Central memory CD4-positive, alpha-beta T cell (primary cell): ENCODE measurements at regions not wholly inside any gene's neighbourhood (a gene's known extent, or its start where the extent isn't known, plus 50 kb on each side); places are given as distances from the start of the nearest gene placed in this dataset.

Experiments
- DNase-seq: peaks from one replicate; pipeline ENCODE4 v3.0.0; 2022

DNA sequence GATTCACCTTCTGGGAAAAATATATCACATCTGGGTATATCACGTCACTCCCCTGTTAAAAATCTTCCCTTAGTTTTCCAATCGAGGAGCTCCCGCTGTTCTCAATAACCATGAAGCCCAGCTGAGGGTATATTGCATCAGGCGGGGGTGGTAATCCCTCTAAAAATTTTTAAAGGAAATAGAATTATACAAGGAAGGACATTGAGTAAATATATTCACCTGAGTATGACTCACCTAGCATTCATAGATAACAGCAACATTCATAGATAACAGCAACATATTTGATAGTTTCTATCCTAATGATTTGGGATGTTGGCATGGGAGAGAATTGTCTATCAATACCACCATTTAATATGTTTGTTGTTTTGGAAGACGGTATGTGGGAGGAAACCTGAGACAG lies 473.6 kb downstream of the RMST start:
- no peak for DNase-seq

GRCh38 chr12:97938031-97938430 lies 475.4 kb downstream of the RMST start:
- DNase-seq, result no peak

GRCh38 chr12:97939156-97939555 lies 476.6 kb downstream of the RMST start:
- no peak for DNase-seq

GRCh38 chr12:97940105-97940504 lies 477.5 kb downstream of the RMST start:
- no peak for DNase-seq

DNA sequence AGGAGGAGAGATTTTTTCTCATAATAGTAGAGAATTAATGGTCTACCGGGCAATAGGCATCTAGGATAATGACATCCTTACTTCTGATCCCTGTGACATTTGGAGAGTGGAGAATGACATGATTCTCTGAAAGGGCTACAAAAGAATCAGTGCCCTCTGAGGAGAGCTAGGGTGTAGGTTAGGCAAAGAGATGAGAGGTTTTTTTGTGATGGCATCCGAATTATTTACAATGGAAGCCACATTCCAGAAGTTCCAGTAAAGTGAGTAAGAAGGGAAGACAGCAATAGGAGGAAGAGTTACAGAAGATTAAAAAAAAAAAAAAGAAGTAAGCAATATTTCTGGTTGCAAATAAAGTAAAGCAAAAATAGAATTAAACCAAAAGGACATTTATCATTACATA lies 478.0 kb downstream of the RMST start:
- DNase-seq, result no peak

DNA sequence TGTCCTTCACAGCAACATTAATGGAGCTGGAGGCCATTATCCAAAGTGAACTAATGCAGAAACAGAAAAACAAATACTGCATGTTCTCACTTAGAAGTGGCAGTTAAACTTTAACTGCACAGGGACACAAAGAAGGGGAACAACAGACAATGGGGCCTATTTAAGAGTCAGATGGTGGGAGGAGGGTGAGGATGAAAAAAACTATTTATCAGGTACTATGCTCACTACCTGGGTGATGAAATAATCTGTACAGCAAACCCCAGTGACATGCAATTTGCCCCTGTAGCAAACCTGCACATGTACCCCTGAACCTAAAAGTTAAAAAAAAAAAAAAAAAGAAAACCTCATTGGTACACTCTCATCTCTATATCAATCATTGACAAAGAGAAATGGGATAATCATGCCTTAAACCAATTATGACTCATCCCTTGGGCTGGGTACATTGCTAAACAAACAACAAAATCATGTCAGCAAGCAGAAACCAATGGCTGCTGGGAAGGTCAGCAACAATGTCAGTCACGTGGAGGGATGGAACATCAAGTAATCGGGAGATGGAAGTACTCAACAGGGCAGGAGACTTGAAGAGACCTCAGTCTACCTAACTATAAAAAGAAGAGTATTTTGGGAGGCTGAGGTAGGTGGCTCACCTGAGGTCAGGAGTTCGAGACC lies 479.2 kb downstream of the RMST start:
- DNase-seq, result no peak

GRCh38 chr12:97943359-97943758 lies 480.8 kb downstream of the RMST start:
- no peak for DNase-seq

DNA sequence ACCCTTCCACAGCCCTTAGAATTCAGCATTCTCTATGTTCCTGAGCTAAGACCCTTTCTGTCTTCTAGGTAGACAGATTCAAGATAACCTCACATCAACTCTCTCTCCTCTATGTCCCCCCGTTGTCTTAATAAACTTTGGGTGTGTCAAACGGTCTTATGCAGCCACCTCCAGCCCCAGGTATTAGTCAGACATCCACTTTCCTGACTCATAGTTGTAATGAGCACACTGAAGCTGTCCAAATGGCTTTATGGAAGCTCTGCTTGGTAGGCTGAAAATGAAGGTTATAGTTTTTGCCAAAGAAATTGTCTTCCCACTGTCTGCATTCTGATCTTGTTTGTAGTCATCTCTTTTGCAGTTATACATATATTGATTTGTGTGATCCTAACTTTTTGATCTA lies 482.0 kb downstream of the RMST start:
- DNase-seq, result no peak

DNA sequence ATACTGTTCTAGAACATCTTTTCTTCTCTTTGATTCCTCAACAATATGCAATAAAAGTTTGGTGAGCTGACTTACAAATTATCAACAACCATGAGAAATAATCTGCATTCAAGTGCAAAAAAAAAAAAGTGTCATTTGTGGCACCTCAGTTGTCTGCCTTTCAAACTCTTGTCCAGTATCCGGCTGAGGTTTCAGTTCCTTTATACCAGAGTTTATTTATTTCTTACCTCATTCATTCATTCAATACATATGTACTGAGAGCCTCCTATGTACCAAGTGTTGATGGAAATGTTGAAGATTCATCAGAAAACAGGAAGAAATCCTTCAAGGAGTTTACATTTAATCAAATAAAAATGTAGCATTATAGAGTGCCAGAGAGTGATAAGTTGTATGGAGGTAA lies 484.1 kb downstream of the RMST start:
- no peak for DNase-seq

DNA sequence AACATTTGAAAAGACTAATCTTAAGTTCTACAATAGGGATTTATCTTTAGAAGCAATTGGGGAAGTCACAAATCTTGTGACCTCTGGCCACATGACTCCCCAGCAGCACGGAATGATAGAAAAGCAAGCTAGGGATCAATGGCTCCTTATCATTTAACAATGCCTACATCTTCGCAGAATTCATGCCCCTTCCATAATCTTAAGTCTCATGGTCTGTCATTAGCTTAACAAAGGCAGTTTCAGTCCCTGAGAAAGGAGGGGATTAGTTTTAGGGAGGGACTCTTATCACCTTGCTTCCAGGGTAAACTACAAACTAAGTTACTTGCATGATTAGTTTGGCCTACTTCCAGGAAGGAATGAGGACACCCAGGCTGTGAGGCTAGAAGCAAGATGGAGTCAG lies 486.0 kb downstream of the RMST start:
- DNase-seq, result no peak

- DNase-seq, result no peak
These were observed 488.6 kb downstream of the RMST start for GRCh38 chr12:97951239-97951638.

DNA sequence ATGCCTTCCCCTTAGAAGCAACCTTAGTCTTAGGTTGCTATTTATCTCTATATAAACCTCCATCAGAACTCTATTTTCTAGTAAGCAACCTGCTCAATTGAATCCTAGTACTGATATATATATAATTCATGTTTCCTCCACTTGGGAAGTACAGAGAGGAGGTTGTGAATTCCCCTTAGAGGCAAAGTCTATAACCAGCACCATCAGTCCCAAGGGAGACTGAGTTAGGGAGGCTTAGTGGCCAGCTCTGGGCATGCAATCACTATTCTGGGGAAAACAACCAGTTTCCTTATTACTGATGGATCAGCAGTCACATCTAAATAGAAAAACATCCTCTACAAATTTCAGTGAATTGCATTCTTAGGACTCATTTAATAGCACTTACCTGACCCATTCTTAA lies 489.1 kb downstream of the RMST start:
- no peak for DNase-seq

DNA sequence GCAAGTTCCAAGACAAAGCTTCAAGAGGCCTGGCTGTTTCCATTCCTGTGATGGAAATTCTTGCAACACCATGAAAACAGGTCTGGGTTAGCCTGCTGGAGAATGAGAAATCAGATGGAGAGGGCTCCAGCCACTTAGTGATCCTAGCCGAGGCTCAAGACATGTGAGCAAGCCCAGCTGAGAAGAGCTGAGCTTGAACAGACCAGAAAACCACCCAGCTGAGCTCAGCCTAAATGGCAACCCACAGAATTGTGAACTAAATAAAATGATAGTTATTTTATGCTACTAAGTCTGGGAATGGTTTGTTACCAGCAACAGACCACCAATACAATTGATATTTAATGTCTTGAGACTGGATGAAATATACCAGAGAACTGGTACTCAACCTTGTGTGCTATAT lies 494.5 kb downstream of the RMST start:
- no peak for DNase-seq

- no peak for DNase-seq
These were observed 497.6 kb downstream of the RMST start for GRCh38 chr12:97960225-97960624.

- no peak for DNase-seq
These were observed 498.4 kb downstream of the RMST start for GRCh38 chr12:97960741-97961608.

DNA sequence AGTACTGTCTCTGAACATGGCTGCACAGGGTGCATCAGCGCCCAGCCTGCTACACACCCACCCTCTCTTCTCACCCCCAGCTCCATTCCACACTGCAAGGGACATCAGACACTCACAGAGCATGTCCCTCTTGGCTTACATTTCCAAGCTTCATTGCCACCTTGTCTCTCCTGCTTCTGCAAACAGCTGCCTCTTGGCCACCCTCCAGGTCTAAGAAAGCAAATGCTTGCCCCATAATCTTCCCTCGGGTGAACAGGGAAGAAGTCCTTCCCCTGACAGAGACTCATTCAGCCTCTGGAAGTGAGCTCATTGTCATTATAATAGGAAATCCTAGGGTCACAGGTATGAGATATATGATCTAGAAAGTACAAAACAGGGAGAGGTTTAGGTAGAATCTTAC lies 505.2 kb downstream of the RMST start:
- no peak for DNase-seq

- DNase-seq, result no peak
These were observed 506.1 kb downstream of the RMST start for GRCh38 chr12:97968641-97969197.

DNA sequence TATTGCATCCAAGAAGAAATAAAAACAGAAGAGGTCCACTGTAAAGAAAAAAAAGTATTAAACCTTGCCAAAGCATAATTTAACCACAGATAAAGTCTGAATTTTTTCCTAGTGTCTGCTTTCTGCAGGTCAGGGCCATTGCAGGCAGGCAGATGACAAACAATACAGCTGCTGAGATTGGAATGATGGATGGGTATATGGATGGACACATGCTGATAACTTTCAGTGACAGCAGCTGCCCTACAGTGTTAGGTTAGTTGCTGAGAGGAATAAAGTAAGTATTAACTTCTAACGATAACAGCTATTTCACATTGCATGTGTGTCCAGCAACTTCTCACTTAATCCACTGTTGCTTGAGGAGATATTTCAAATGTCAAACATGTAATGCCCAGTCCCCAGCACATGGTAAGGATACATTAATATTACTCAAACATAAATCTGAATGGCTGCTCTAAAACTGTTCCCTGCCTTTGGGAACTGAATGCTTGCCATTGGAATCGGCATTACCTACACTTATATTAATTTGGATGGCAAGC lies 515.3 kb downstream of the RMST start:
- no peak for DNase-seq

DNA sequence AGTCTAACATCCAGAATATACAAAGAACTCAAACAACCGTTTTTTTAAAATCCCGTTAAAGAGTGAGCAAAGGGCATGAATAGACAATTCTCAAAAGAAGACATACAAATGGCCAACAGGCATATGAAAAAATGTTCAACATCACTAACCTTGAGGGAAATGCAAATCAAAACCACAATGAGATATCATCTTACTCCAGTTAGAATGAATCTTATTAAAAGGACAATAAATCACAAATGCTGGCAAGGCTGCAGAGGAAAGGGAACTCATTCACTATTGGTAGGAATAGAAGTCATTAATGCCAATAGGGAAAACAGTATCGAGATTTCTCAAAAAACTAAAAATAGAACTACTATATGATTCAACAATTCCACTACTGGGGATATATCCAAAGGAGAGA lies 520.1 kb downstream of the RMST start:
- no peak for DNase-seq

GRCh38 chr12:97983796-97984195 lies 521.2 kb downstream of the RMST start:
- DNase-seq, result no peak

DNA sequence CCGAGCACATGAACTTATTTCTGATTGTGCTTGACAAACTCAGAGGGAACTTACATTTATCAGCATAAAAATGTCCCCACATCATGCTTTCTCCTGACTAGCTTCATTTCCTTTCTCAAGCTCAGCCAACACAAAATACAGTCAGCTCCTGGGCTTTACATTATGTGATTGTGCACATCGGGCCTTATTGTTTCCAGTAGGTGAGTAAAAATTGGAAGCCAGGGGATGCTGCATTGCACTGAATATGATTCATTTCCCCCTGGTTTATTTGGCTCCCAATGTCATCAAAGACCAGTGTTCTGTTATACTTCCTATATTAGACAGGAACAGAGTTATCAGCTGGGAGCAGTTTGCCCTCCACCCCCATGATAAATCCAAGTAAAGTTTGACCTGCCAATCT lies 521.8 kb downstream of the RMST start:
- DNase-seq, result no peak

DNA sequence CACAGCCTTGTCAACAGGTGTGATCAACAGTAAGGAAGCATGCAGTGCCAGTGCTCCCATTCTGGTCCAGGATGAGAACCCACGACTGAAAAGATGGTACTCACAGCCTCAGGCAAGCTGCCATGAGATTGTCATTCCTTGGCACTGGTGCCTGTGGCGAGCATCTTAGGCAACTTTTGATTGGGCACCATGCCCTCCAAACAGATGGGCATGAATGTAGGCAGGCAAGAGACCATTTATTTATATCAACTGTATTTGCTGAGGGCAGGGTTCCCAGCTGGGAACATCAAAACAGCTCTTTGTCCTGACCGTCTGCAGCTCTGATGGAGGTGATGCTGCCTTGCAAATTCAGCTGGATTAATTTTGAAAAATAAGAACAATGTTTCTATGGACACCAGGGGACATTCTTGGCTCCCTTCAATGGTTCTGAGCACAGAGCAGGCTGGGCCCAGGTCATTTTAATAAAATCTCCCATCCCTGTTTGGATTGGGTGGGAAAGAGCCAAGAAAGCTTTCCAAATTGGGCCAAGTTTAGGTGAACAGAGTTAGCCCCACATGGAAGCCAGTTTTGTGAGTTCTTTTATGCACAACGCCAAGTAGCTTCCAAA lies 522.5 kb downstream of the RMST start:
- DNase-seq, result no peak

- DNase-seq, result no peak
These were observed 523.2 kb downstream of the RMST start for GRCh38 chr12:97985834-97986233.
